GM23338 (cell line): ENCODE measurements at regions not wholly inside any gene's neighbourhood (a gene's known extent, or its start where the extent isn't known, plus 50 kb on each side); places are given as distances from the start of the nearest gene placed in this dataset.

ENCODE experiments used
- ATAC-seq: fragments of 200-7000 bp; cut with Tn5 transposase; 3 replicates; pipeline ENCODE4 v1.9.1; 2020
- DNase-seq: peaks from one replicate; pipeline ENCODE4 v3.0.0-alpha.2; 2015; ENCODE audit warnings: low spot score
- H2AFZ ChIP-seq: fragments of 200-600 bp; sonication (generic); 2 replicates; pipeline ENCODE4 v1.8.0; 2016; ENCODE audit warnings: antibody characterized with exemption, mild to moderate bottlenecking, moderate library complexity
- H3F3A ChIP-seq: fragments of 200-600 bp; sonication (generic); replicated peaks from 2 replicates; pipeline ENCODE4 v1.8.0; 2017; ENCODE audit warnings: antibody characterized with exemption, mixed run types, low read depth
- H3K27ac ChIP-seq: fragments of 200-600 bp; sonication (generic); 2 replicates; pipeline ENCODE4 v1.6.1; 2016; ENCODE audit warnings: low read depth
- H3K27me3 ChIP-seq: fragments of 200-600 bp; sonication (generic); 2 replicates; pipeline ENCODE4 v1.8.0; 2016; ENCODE audit warnings: mild to moderate bottlenecking, mixed run types, moderate library complexity; ENCODE audit not compliant: insufficient read depth
- H3K36me3 ChIP-seq: fragments of 200-600 bp; sonication (generic); 2 replicates; pipeline ENCODE4 v1.8.0; 2016; ENCODE audit warnings: mild to moderate bottlenecking; ENCODE audit not compliant: insufficient read depth
- H3K4me1 ChIP-seq: fragments of 200-600 bp; sonication (generic); 2 replicates; pipeline ENCODE4 v1.8.0; 2016; ENCODE audit warnings: mild to moderate bottlenecking, moderate library complexity; ENCODE audit not compliant: insufficient read depth
- H3K4me2 ChIP-seq: fragments of 200-600 bp; sonication (generic); 2 replicates; pipeline ENCODE4 v1.7.1; 2017; ENCODE audit warnings: mixed run types
- H3K4me3 ChIP-seq: fragments of 200-600 bp; sonication (generic); 2 replicates; pipeline ENCODE4 v1.6.1; 2016; ENCODE audit warnings: mixed run types
- H3K79me2 ChIP-seq: fragments of 200-600 bp; sonication (generic); replicated peaks from 2 replicates; pipeline ENCODE4 v1.8.0; 2017; ENCODE audit warnings: mild to moderate bottlenecking; ENCODE audit not compliant: insufficient read depth
- H3K9me2 ChIP-seq: fragments of 200-600 bp; sonication (generic); 2 replicates; pipeline ENCODE4 v1.8.0; 2017; ENCODE audit not compliant: insufficient read depth
- H4K20me1 ChIP-seq: fragments of 200-600 bp; sonication (generic); replicated peaks from 2 replicates; pipeline ENCODE4 v1.8.0; 2017; ENCODE audit warnings: mild to moderate bottlenecking; ENCODE audit not compliant: insufficient read depth
- H3K27ac Mint-ChIP-seq: 2 replicates; pipeline ENCODE4 v1.8.0; 2020; ENCODE audit warnings: inconsistent platforms, mild to moderate bottlenecking, moderate library complexity, mixed read lengths
- H3K27me3 Mint-ChIP-seq: 3 replicates; pipeline ENCODE4 v1.8.0; 2022; ENCODE audit warnings: low read depth, mild to moderate bottlenecking, moderate library complexity, mixed read lengths, inconsistent platforms; ENCODE audit not compliant: insufficient read depth, poor library complexity
- H3K36me3 Mint-ChIP-seq: 3 replicates; pipeline ENCODE4 v1.8.0; 2021; ENCODE audit warnings: low read depth, mild to moderate bottlenecking, inconsistent platforms, moderate library complexity, mixed read lengths
- H3K4me1 Mint-ChIP-seq: 3 replicates; pipeline ENCODE4 v1.8.0; 2020; ENCODE audit warnings: mild to moderate bottlenecking, inconsistent platforms, mixed read lengths
- H3K4me3 Mint-ChIP-seq: 3 replicates; pipeline ENCODE4 v1.8.0; 2021; ENCODE audit warnings: moderate library complexity, mild to moderate bottlenecking, inconsistent platforms, mixed read lengths
- H3K9me3 Mint-ChIP-seq: 3 replicates; pipeline ENCODE4 v1.8.0; 2020; ENCODE audit warnings: moderate library complexity, mild to moderate bottlenecking, inconsistent platforms, mixed read lengths
- CREB1 ChIP-seq: fragments of 250-450 bp; sonication (Bioruptor Pico); IDR thresholded peaks from 2 replicates; pipeline ENCODE4 v1.5.0; 2020; ENCODE audit warnings: low read depth, mild to moderate bottlenecking, moderate library complexity
- EZH2 ChIP-seq: fragments of 200-600 bp; sonication (generic); IDR thresholded peaks from one replicate; pipeline ENCODE4 v1.8.0; 2017; ENCODE audit warnings: antibody characterized with exemption, mild to moderate bottlenecking, low read depth; ENCODE audit not compliant: unreplicated experiment
- EZH2phosphoT487 ChIP-seq: fragments of 200-600 bp; sonication (generic); IDR thresholded peaks from one replicate; pipeline ENCODE4 v1.8.1; 2018; ENCODE audit warnings: antibody characterized with exemption; ENCODE audit not compliant: unreplicated experiment
- JUNB ChIP-seq: IDR thresholded peaks from one replicate; pipeline ENCODE4 v1.6.1; 2016; ENCODE audit warnings: antibody characterized with exemption; ENCODE audit not compliant: unreplicated experiment
- NANOG ChIP-seq: IDR thresholded peaks from 2 replicates; pipeline ENCODE4 v1.6.1; 2016; ENCODE audit warnings: antibody characterized with exemption, borderline replicate concordance
- POLR2AphosphoS5 ChIP-seq: IDR thresholded peaks from 2 replicates; pipeline ENCODE4 v1.6.1; 2016; ENCODE audit warnings: antibody characterized with exemption, low read depth
- STAT1 ChIP-seq: IDR thresholded peaks from one replicate; pipeline ENCODE4 v1.6.1; 2016; ENCODE audit warnings: antibody characterized with exemption; ENCODE audit not compliant: unreplicated experiment
- ZNF114 ChIP-seq: fragments of 250-450 bp; sonication (Bioruptor Pico); IDR thresholded peaks from 2 replicates; pipeline ENCODE4 v1.5.0; 2020; ENCODE audit warnings: mild to moderate bottlenecking, moderate library complexity
- ZNF331 ChIP-seq: fragments of 250-450 bp; sonication (Bioruptor Pico); IDR thresholded peaks from 2 replicates; pipeline ENCODE4 v1.5.0; 2020; ENCODE audit warnings: low read depth, mild to moderate bottlenecking, moderate library complexity
- TF ChIP-seq, protein P1 (sequence below): IDR thresholded peaks from one replicate; pipeline ENCODE4 v1.6.1; 2018; ENCODE audit warnings: antibody characterized with exemption; ENCODE audit not compliant: unreplicated experiment
- TF ChIP-seq, protein P2 (sequence below): IDR thresholded peaks from 2 replicates; pipeline ENCODE4 v1.6.1; 2016; ENCODE audit warnings: antibody characterized with exemption
- TF ChIP-seq, protein P3 (sequence below), 2 experiments: fragments of 200-600 bp in 1 of 2; sonication (generic) in 1 of 2; conservative IDR thresholded peaks; 2 replicates each; pipeline versions ENCODE4 v1.5.1 to v1.6.1; 2016 to 2017; ENCODE audit warnings: antibody characterized with exemption in 2 of 2, low read depth in 2 of 2, mild to moderate bottlenecking in 2 of 2, moderate library complexity in 1 of 2
- TF ChIP-seq, protein P4 (sequence below): fragments of 250-450 bp; sonication (Bioruptor Pico); IDR thresholded peaks from 2 replicates; pipeline ENCODE4 v1.5.0; 2020; ENCODE audit warnings: mild to moderate bottlenecking, moderate library complexity

DNA sequence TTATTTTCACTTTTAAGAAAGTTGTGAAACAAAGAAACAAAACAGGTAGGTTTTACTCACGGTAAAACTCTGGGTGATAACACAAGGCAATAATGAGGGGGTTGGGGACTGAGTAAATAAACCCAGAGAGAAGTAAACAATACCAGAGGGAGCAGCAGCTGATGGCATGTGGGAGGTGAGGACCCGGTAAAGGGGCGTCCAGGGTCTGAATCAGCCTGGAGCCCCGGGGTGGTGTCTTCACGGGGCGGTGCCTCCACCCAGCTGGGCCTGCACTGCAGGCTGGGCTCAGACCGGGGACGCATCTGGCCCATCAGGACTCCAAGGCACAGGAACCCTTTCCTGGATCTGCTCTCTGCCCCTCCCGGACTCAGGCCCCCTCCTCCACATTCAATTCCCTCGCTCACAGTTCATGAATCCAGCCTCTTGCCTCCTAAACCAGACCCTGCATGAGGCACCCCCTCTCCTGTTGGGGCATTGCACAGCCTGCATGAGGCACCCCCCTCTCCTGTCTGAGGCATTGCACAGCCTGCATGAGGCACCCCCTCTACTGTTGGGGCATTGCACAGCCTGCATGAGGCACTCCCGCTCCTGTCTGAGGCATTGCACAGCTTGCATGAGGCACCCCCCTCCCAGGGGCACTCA is 73.9 kb upstream of the MFGE8 start:
- H3K36me3 ChIP-seq: no peaks in the 10 kb centered on the region
- H3K4me2 ChIP-seq: peak overlapping the region; percentile 64
- H3K27ac Mint-ChIP-seq: peak overlapping the region; percentile 99
- H3K4me3 ChIP-seq: peak overlapping the region; percentile 39
- H3K4me3 Mint-ChIP-seq: peak overlapping the region; percentile 55
- TF ChIP-seq ZNF114 (CRISPR knock-in tag) (no peak), JUNB (no peak), EZH2 (no peak), EZH2phosphoT487 (no peak), ZNF331 (CRISPR knock-in tag) (no peak), POLR2AphosphoS5 (peak; percentile 49; the same call in 1 of the 2 replicates), STAT1 (no peak), NANOG (no peak), CREB1 (CRISPR knock-in tag) (no peak)
- TF ChIP-seq, protein P1, sequence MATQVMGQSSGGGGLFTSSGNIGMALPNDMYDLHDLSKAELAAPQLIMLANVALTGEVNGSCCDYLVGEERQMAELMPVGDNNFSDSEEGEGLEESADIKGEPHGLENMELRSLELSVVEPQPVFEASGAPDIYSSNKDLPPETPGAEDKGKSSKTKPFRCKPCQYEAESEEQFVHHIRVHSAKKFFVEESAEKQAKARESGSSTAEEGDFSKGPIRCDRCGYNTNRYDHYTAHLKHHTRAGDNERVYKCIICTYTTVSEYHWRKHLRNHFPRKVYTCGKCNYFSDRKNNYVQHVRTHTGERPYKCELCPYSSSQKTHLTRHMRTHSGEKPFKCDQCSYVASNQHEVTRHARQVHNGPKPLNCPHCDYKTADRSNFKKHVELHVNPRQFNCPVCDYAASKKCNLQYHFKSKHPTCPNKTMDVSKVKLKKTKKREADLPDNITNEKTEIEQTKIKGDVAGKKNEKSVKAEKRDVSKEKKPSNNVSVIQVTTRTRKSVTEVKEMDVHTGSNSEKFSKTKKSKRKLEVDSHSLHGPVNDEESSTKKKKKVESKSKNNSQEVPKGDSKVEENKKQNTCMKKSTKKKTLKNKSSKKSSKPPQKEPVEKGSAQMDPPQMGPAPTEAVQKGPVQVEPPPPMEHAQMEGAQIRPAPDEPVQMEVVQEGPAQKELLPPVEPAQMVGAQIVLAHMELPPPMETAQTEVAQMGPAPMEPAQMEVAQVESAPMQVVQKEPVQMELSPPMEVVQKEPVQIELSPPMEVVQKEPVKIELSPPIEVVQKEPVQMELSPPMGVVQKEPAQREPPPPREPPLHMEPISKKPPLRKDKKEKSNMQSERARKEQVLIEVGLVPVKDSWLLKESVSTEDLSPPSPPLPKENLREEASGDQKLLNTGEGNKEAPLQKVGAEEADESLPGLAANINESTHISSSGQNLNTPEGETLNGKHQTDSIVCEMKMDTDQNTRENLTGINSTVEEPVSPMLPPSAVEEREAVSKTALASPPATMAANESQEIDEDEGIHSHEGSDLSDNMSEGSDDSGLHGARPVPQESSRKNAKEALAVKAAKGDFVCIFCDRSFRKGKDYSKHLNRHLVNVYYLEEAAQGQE: no peak
- TF ChIP-seq, protein P2, sequence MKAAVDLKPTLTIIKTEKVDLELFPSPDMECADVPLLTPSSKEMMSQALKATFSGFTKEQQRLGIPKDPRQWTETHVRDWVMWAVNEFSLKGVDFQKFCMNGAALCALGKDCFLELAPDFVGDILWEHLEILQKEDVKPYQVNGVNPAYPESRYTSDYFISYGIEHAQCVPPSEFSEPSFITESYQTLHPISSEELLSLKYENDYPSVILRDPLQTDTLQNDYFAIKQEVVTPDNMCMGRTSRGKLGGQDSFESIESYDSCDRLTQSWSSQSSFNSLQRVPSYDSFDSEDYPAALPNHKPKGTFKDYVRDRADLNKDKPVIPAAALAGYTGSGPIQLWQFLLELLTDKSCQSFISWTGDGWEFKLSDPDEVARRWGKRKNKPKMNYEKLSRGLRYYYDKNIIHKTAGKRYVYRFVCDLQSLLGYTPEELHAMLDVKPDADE: no peak
- TF ChIP-seq, protein P3, sequence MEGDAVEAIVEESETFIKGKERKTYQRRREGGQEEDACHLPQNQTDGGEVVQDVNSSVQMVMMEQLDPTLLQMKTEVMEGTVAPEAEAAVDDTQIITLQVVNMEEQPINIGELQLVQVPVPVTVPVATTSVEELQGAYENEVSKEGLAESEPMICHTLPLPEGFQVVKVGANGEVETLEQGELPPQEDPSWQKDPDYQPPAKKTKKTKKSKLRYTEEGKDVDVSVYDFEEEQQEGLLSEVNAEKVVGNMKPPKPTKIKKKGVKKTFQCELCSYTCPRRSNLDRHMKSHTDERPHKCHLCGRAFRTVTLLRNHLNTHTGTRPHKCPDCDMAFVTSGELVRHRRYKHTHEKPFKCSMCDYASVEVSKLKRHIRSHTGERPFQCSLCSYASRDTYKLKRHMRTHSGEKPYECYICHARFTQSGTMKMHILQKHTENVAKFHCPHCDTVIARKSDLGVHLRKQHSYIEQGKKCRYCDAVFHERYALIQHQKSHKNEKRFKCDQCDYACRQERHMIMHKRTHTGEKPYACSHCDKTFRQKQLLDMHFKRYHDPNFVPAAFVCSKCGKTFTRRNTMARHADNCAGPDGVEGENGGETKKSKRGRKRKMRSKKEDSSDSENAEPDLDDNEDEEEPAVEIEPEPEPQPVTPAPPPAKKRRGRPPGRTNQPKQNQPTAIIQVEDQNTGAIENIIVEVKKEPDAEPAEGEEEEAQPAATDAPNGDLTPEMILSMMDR (conservative IDR thresholded peaks at IDR 0.05; ENCODE audit: low read depth in 2 of 2): peak; percentile 34 to 36; a peak in 3 of 4 replicates
- TF ChIP-seq, protein P4, sequence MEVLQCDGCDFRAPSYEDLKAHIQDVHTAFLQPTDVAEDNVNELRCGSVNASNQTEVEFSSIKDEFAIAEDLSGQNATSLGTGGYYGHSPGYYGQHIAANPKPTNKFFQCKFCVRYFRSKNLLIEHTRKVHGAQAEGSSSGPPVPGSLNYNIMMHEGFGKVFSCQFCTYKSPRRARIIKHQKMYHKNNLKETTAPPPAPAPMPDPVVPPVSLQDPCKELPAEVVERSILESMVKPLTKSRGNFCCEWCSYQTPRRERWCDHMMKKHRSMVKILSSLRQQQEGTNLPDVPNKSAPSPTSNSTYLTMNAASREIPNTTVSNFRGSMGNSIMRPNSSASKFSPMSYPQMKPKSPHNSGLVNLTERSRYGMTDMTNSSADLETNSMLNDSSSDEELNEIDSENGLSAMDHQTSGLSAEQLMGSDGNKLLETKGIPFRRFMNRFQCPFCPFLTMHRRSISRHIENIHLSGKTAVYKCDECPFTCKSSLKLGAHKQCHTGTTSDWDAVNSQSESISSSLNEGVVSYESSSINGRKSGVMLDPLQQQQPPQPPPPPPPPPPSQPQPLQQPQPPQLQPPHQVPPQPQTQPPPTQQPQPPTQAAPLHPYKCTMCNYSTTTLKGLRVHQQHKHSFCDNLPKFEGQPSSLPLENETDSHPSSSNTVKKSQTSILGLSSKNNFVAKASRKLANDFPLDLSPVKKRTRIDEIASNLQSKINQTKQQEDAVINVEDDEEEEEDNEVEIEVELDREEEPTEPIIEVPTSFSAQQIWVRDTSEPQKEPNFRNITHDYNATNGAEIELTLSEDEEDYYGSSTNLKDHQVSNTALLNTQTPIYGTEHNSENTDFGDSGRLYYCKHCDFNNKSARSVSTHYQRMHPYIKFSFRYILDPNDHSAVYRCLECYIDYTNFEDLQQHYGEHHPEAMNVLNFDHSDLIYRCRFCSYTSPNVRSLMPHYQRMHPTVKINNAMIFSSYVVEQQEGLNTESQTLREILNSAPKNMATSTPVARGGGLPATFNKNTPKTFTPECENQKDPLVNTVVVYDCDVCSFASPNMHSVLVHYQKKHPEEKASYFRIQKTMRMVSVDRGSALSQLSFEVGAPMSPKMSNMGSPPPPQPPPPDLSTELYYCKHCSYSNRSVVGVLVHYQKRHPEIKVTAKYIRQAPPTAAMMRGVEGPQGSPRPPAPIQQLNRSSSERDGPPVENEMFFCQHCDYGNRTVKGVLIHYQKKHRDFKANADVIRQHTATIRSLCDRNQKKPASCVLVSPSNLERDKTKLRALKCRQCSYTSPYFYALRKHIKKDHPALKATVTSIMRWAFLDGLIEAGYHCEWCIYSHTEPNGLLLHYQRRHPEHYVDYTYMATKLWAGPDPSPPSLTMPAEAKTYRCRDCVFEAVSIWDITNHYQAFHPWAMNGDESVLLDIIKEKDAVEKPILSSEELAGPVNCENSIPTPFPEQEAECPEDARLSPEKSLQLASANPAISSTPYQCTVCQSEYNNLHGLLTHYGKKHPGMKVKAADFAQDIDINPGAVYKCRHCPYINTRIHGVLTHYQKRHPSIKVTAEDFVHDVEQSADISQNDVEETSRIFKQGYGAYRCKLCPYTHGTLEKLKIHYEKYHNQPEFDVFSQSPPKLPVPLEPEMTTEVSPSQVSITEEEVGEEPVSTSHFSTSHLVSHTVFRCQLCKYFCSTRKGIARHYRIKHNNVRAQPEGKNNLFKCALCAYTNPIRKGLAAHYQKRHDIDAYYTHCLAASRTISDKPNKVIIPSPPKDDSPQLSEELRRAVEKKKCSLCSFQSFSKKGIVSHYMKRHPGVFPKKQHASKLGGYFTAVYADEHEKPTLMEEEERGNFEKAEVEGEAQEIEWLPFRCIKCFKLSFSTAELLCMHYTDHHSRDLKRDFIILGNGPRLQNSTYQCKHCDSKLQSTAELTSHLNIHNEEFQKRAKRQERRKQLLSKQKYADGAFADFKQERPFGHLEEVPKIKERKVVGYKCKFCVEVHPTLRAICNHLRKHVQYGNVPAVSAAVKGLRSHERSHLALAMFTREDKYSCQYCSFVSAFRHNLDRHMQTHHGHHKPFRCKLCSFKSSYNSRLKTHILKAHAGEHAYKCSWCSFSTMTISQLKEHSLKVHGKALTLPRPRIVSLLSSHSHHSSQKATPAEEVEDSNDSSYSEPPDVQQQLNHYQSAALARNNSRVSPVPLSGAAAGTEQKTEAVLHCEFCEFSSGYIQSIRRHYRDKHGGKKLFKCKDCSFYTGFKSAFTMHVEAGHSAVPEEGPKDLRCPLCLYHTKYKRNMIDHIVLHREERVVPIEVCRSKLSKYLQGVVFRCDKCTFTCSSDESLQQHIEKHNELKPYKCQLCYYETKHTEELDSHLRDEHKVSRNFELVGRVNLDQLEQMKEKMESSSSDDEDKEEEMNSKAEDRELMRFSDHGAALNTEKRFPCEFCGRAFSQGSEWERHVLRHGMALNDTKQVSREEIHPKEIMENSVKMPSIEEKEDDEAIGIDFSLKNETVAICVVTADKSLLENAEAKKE (CRISPR knock-in tag): no peak
- no peak overlapping the region for H2AFZ ChIP-seq
- H4K20me1 ChIP-seq: no peaks in the 10 kb centered on the region
- H3K27me3 ChIP-seq: no peaks in the 10 kb centered on the region
- peaks cover 74% of the 10 kb centered on the region for H3K4me1 Mint-ChIP-seq
- no peaks in the 10 kb centered on the region for H3K9me2 ChIP-seq
- H3K79me2 ChIP-seq: no peaks in the 10 kb centered on the region
- peaks cover 26% of the 10 kb centered on the region for H3K27me3 Mint-ChIP-seq
- peaks cover 57% of the 10 kb centered on the region for H3K4me1 ChIP-seq
- peak overlapping the region; percentile 99 for H3K27ac ChIP-seq
- ATAC-seq: peak; percentile 39
- H3K36me3 Mint-ChIP-seq: peaks cover 5% of the 10 kb centered on the region; the same call in 1 of the 3 replicates
- H3K9me3 Mint-ChIP-seq: no peaks in the 10 kb centered on the region; the same call in 1 of the 3 replicates
- DNase-seq: peak; percentile 60
- H3F3A ChIP-seq: peaks cover 8% of the 10 kb centered on the region; the same call in 1 of the 2 replicates
